ENCODE measurements at regions not wholly inside any gene's neighbourhood (a gene's known extent, or its start where the extent isn't known, plus 50 kb on each side); places are given as distances from the start of the nearest gene placed in this dataset.

- Mint-ChIP-seq H3K9me3 (ENCODE audit: low read depth) (peaks cover 2% of the 10 kb centered on the region), H3K4me3 (no peak overlapping the region), H3K36me3 (no peaks in the 10 kb centered on the region), H3K4me1 (no peaks in the 10 kb centered on the region), H3K27me3 (no peaks in the 10 kb centered on the region), H3K27ac (no peak overlapping the region)
- DNase-seq (peak; percentile 22), ATAC-seq (no peak)
- CTCF ChIA-PET = no interaction called here
Measured at GRCh38 chr10:130230036-130230435, 93.8 kb downstream of the GLRX3 start.

DNA sequence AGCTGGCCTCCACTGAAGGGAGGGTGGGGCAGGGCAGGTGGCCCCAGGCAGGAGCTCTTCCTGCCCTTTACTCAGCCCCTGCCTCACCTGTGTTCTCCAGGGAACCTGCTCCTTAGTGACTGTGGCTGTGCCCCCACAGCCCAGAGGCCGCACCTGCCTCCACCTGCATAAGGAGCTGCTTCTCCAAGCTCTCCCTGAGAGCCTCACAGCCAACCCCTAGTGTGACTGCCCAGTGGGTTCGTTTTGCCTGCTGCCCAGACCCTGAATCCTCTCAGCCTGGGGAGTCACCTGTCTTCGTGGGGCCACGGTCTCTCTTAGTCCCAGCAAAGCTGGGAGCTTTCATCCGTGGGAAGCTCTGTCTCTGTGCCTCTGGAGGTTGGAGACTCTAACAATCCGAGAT is 94.4 kb downstream of the GLRX3 start:
- Mint-ChIP-seq H3K4me3 (no peak overlapping the region), H3K27me3 (no peaks in the 10 kb centered on the region), H3K9me3 (ENCODE audit: low read depth) (peaks cover 2% of the 10 kb centered on the region), H3K27ac (no peak overlapping the region), H3K36me3 (no peaks in the 10 kb centered on the region), H3K4me1 (no peaks in the 10 kb centered on the region)
- CTCF ChIA-PET = no interaction called here
- no peak for ATAC-seq
- peak; percentile 27 for DNase-seq

DNA sequence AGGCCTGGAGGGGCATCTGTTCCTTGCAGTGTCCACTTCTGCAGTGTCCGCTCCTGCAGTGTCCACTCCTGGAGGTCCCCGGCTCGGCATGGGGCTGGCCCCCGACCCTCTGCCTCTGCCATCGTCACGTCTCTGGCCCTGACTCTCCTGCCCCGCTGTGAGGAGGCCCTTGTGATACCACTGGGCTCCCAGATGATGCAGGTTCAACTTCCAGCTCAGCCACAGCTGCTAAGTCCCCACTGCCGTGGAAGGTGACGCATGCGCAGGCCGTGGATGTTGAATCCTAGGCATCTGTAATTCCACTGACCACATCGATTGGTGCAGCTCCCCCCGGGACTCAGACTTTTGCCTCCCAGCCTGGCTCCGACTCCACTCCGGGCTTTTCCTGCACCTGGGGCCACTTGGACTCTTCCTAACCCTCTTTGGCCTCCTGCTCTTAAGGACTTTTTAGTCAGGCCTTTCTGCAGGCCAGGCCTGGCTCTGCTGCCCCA is 95.1 kb downstream of the GLRX3 start:
- Mint-ChIP-seq H3K27ac (no peak overlapping the region), H3K36me3 (no peaks in the 10 kb centered on the region), H3K4me1 (no peaks in the 10 kb centered on the region), H3K9me3 (ENCODE audit: low read depth) (peaks cover 2% of the 10 kb centered on the region), H3K4me3 (no peak overlapping the region), H3K27me3 (no peaks in the 10 kb centered on the region)
- CTCF ChIA-PET = no interaction called here
- peak; percentile 18 for DNase-seq
- ATAC-seq = no peak

DNA sequence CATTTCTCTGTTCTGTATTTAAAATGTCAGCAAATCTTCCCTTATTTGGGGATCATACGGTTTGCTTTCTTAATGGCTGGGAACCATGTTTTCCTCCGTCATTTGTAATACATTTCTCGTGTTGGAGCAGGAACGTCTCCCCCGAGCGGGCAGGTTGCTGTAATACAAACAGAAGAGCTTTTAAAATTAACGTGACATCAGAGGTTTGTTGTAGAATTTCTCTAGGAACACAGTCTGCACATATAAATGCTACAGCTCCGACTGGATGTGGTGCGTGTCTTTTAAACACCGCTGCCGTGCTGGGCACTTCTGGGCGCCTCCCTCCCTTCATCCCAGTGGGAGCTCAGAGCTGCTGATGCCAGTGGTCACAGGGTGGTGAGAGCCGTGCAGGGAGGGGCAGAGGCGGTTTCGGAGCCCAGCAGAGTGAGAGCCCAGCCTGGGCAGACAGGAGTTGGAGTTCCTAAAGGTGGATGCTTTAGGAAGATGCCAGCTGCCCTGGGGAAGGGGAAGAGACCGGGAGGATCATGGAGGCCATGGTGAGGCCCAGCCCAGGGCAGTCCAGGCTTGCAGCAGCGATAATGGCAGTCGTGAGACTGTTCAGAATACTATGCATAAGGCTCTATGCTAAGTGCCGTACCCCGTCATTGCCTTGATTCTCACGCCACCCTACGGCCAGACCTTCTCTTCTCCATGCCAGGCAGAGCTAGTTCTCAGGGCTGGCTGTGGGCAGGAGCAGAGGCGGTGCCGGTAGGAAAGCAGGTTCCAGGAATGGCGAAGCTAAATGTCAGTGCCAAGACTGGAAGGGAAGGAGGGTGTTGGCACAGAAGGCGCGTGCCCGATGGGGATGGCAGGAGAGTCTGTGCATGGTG is 96.2 kb downstream of the GLRX3 start:
- DNase-seq (peak; percentile 29), ATAC-seq (no peak)
- CTCF ChIA-PET = no interaction called here
- Mint-ChIP-seq H3K9me3 (ENCODE audit: low read depth) (peaks cover 2% of the 10 kb centered on the region), H3K36me3 (no peaks in the 10 kb centered on the region), H3K4me1 (no peaks in the 10 kb centered on the region), H3K27me3 (no peaks in the 10 kb centered on the region), H3K4me3 (no peak overlapping the region), H3K27ac (no peak overlapping the region)

DNA sequence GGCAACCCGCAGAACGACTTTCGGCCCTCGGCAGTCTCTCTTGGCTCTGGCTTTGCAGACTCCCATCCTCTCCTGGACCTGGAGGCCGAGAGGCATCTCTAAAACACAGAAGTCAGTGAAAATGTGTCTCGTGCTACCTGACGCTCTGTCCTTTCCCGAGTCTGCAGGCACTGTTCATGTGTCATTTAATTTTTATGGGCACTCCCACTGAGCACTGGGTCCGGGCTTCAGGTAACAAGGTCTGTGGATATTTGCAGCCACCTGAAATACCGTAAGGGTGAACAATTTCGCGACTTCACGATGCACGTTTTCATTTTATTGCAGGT is 96.8 kb downstream of the GLRX3 start:
- no peak overlapping the region for H3K27ac Mint-ChIP-seq
- H3K36me3 Mint-ChIP-seq = no peaks in the 10 kb centered on the region
- CTCF ChIA-PET = no interaction called here
- no peaks in the 10 kb centered on the region for H3K27me3 Mint-ChIP-seq
- ATAC-seq (no peak), DNase-seq (peak; percentile 14)
- H3K9me3 Mint-ChIP-seq (ENCODE audit: low read depth) = peaks cover 2% of the 10 kb centered on the region
- no peak overlapping the region for H3K4me3 Mint-ChIP-seq
- H3K4me1 Mint-ChIP-seq = no peaks in the 10 kb centered on the region

- no peaks in the 10 kb centered on the region for H3K4me1 Mint-ChIP-seq
- H3K27me3 Mint-ChIP-seq = no peaks in the 10 kb centered on the region
- peaks cover 1% of the 10 kb centered on the region for H3K9me3 Mint-ChIP-seq (ENCODE audit: low read depth)
- DNase-seq (no peak), ATAC-seq (no peak)
- no peak overlapping the region for H3K27ac Mint-ChIP-seq
- CTCF ChIA-PET = no interaction called here
- no peak overlapping the region for H3K4me3 Mint-ChIP-seq
- H3K36me3 Mint-ChIP-seq = no peaks in the 10 kb centered on the region
Measured at GRCh38 chr10:130233426-130233825, 97.2 kb downstream of the GLRX3 start.

DNA sequence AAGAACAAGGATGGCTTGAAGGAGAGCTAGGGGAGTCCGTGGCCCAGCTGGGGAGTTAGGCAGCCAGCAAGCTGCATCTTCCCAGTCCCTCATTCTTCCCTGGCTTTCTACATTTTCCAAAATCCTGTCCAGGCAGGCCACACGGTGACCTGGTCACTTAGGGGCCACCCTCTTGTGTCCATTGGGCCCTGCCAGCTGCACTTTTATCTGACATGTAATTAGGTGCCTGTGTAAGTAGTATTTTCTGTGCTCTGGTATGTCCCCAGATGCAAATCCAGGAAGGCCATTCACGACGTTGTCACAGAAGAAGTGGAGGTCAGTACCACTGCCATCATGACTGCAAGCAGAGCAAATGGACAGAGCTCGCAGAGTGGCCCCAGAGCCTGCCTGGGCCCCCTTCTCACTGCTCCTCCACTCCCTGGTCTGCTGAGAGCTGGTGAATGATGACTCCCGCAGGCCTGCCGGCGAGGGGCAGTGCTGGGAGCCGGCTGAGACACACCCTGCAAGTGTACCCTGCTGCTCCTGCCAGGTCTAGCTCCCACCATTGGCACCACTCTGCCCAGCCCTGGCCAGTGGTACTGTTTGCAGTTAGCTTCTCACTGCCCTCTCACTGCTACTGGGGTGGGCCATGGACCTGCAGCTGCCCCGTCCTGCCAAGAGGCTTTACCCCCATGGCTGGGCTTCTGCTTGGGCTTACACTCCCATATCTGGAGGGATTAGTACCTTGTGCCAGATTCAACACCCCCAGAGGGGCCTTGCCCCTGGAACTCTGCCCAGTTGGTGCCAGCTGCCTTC is 98.2 kb downstream of the GLRX3 start:
- H3K27ac Mint-ChIP-seq = no peak overlapping the region
- CTCF ChIA-PET = no interaction called here
- peak; percentile 19 for DNase-seq

GRCh38 chr10:130236711-130237110 is 100.5 kb downstream of the GLRX3 start:
- DNase-seq (peak; percentile 31), ATAC-seq (no peak)
- Mint-ChIP-seq H3K9me3 (ENCODE audit: low read depth) (peaks cover 2% of the 10 kb centered on the region), H3K4me1 (no peaks in the 10 kb centered on the region), H3K36me3 (peaks cover 6% of the 10 kb centered on the region), H3K4me3 (no peak overlapping the region), H3K27ac (no peak overlapping the region), H3K27me3 (peaks cover 13% of the 10 kb centered on the region)
- CTCF ChIA-PET = no interaction called here

More for the DNA sequence above, 98.2 kb downstream of the GLRX3 start:
- Mint-ChIP-seq H3K9me3 (ENCODE audit: low read depth) (no peaks in the 10 kb centered on the region), H3K4me3 (no peak overlapping the region), H3K4me1 (no peaks in the 10 kb centered on the region), H3K27me3 (peaks cover 4% of the 10 kb centered on the region), H3K36me3 (no peaks in the 10 kb centered on the region)
- no peak for ATAC-seq

DNA sequence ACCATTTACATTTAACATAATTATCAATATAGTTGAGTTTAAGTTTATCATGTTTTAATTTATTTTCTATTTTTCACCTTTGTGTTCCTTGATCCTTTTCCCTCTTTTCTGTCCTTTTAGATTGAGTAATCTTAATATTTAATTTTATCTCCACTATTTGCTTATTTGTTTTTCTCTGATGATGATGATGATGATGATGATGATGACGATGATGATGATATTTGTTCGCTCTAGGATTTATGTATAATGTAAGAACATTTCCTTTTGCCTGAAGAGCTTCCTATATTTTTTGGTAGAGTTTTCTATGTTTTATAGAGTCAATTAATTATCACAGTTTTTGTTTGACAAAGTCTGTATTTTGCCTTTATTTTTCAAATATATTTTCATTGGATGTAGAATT is 104.2 kb downstream of the GLRX3 start:
- no peak overlapping the region for H3K4me3 Mint-ChIP-seq
- peaks cover 10% of the 10 kb centered on the region for H3K4me1 Mint-ChIP-seq
- H3K9me3 Mint-ChIP-seq (ENCODE audit: low read depth) = peaks cover 3% of the 10 kb centered on the region
- DNase-seq (no peak), ATAC-seq (no peak)
- H3K27me3 Mint-ChIP-seq = peaks cover 27% of the 10 kb centered on the region
- no peak overlapping the region for H3K27ac Mint-ChIP-seq
- H3K36me3 Mint-ChIP-seq = peaks cover 6% of the 10 kb centered on the region
- CTCF ChIA-PET = no interaction called here

- peaks cover 10% of the 10 kb centered on the region for H3K4me1 Mint-ChIP-seq
- no peak for DNase-seq
- no peak for ATAC-seq
- peaks cover 27% of the 10 kb centered on the region for H3K27me3 Mint-ChIP-seq
- no peak overlapping the region for H3K27ac Mint-ChIP-seq
- H3K36me3 Mint-ChIP-seq = peaks cover 6% of the 10 kb centered on the region
- H3K4me3 Mint-ChIP-seq = no peak overlapping the region
- CTCF ChIA-PET = no interaction called here
- peaks cover 3% of the 10 kb centered on the region for H3K9me3 Mint-ChIP-seq (ENCODE audit: low read depth)
Measured at GRCh38 chr10:130242513-130242912, 106.3 kb downstream of the GLRX3 start.

DNA sequence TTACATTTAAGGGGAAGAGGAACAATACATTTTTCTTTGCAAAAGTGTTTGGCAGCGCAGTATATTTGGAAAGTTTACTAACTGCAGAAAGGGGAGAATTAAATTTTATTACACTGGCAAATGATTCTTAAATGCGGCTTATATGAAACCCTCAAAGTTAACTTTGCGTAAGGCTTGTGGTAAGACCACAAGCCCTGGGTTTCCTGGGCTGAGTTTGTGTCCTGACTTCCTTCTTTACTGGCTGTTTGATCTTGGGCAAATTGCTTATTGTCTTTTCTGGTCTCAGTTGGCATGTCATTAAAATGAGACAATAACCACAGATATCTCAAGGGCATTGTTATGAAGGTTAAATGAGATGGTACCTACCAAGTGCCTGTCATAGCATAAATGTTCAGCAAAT is 106.8 kb downstream of the GLRX3 start:
- Mint-ChIP-seq H3K9me3 (ENCODE audit: low read depth) (peaks cover 3% of the 10 kb centered on the region), H3K36me3 (peaks cover 6% of the 10 kb centered on the region), H3K27ac (no peak overlapping the region), H3K4me1 (peaks cover 10% of the 10 kb centered on the region), H3K27me3 (peaks cover 27% of the 10 kb centered on the region), H3K4me3 (no peak overlapping the region)
- CTCF ChIA-PET = no interaction called here
- DNase-seq (no peak), ATAC-seq (no peak)

DNA sequence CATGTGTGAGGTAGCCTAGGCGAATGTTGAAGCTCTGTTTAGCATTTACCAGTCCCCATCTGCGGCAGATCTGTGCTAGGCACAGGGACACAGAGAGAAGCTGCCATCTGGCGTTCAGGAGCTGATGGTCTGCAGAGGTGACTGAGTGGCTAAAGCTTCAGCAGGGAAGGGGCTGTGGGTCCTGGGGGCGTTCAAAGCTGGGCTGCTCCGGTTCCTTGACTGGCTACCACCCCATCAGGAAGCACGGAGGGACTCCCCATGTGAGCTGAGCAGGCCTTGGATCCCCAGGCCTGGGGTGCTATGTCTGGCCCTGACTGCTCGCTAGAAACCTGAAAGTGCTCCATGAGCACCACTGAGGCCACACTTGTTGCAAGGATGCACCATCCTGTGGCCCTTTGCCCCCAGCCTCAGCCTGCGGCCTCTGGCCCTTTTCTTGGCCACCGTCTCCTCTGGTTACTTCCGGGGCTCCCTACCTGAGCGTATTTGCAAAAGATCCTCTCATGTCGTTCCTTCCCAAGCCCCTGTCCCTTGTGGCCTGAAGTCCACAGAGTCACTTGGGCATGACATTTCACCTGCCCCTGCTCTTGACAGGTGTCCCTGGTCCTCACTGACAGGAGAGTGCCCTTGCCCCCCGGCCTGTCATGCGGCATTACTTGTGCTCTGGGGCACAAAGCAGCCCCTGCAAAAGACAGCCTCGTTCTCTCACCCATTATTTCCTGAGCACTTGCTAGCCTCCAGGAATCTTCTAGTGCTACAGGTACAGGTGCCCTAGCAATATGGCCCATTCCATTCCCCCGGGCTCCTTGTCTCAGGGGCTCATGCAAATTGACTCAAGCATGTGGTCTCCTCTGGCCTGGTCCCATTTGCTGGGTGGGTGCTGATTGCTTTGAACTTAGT is 108.1 kb downstream of the GLRX3 start:
- H3K4me3 Mint-ChIP-seq = no peak overlapping the region
- CTCF ChIA-PET = no interaction called here
- no peak for ATAC-seq
- peaks cover 3% of the 10 kb centered on the region for H3K9me3 Mint-ChIP-seq (ENCODE audit: low read depth)
- peaks cover 6% of the 10 kb centered on the region for H3K36me3 Mint-ChIP-seq
- no peak overlapping the region for H3K27ac Mint-ChIP-seq
- peak; percentile 33 for DNase-seq
- peaks cover 10% of the 10 kb centered on the region for H3K4me1 Mint-ChIP-seq
- peaks cover 22% of the 10 kb centered on the region for H3K27me3 Mint-ChIP-seq

DNA sequence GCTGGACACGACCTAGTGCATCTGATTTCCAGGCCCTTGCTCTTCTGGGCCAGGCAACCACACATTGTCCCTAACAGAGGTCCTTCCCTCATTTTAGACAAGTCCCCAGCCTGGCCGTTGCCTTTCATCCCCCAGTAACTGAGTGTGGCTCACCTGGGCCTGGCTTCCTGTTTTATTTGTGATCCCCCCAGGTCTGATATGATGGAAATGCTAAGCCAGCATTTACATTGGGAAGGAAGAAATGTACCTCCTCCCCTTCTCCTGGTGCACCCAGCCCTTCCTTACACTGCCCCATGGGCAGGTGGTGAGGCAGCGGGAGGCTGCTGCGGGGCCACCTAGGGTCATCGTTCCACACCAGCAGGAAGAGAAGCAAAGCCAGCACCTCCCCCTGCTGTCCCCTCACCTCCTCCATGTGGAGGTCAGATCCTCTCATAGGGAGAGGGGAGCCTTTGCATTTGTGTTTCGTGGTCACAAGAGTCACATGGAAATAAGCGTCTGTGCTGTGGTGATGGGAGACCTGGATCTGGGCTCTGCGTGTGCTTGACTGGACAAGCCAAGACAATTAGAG is 108.8 kb downstream of the GLRX3 start:
- DNase-seq (peak; percentile 18), ATAC-seq (no peak)
- Mint-ChIP-seq H3K4me3 (no peak overlapping the region), H3K27ac (no peak overlapping the region), H3K4me1 (peaks cover 10% of the 10 kb centered on the region), H3K27me3 (peaks cover 21% of the 10 kb centered on the region), H3K36me3 (peaks cover 6% of the 10 kb centered on the region), H3K9me3 (ENCODE audit: low read depth) (peaks cover 3% of the 10 kb centered on the region)
- CTCF ChIA-PET = no interaction called here

Data from activated CD8-positive, alpha-beta memory T cell treated with anti-CD3 and anti-CD28 coated beads, Interleukin-2, amount 10 ng/mL, durations not matched to agents 7 days and 5 days (primary cell).